GM19438 (cell line): ENCODE measurements at regions not wholly inside any gene's neighbourhood (a gene's known extent, or its start where the extent isn't known, plus 50 kb on each side); places are given as distances from the start of the nearest gene placed in this dataset.

Experiments used
- ATAC-seq: cut with Tn5 transposase; IDR thresholded peaks from one replicate; pipeline ENCODE4 v1.9.1; 2021; ENCODE audit warnings: low read depth; ENCODE audit not compliant: unreplicated experiment

DNA sequence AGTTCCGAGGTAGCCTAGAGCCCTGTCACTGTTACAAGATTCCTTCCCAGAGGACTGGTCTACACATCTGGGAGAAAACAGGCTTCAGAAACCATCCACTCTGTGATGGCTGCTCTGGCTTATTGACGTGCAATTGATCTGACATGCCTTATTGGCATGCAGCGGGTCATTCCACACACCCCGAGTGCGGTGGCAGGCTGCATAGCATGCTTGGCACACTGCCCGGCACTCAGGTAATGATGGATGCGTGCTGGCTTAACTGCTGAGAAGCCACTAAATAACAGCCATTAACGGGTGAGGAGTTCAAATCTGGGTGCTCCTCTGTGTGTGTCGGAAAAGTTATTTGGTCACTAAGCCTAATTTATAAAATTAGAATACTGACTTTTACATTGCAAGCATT lies 67.9 kb upstream of the CDH4 start:
- no peak for ATAC-seq

GRCh38 chr20:61185181-61185580 lies 66.9 kb upstream of the CDH4 start:
- ATAC-seq = no peak

DNA sequence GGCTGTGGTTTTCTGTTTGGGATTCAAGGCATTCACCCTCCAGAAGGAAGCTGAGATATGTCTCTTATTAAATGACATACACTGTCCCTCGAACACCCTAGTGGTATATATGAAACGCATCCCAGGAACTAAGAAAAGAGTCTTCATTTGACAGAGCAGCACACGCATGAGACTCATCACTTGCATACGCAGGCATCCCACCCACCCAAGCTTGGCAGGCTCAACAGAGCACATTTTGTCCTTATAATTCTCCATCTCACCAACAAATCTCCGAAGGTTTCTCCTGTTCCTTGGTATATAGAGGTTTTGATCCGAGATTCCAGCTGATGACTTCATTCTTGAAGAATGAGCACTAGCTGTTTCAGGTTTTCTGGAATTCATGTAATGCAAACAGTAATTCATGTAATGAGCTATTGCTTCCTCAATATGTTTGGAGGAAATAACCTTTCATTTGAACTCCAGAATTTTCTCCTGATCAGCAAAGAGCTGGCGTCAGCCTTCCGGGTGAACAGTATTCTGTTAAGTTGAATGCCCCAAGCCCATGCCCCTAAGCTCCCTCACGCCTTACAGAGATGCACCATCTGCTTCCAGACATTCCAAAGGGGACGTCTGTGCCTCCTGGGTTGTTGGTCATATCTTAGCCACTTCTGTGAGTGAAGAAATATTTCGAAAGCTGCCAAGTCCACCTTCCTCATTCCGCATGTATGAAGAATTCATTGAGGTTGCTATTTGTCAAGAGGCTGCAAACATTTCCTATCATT lies 66.0 kb upstream of the CDH4 start:
- ATAC-seq = no peak

- no peak for ATAC-seq
These were observed 65.1 kb upstream of the CDH4 start for GRCh38 chr20:61186771-61187472.

GRCh38 chr20:61189534-61189933 lies 62.5 kb upstream of the CDH4 start:
- ATAC-seq = no peak

DNA sequence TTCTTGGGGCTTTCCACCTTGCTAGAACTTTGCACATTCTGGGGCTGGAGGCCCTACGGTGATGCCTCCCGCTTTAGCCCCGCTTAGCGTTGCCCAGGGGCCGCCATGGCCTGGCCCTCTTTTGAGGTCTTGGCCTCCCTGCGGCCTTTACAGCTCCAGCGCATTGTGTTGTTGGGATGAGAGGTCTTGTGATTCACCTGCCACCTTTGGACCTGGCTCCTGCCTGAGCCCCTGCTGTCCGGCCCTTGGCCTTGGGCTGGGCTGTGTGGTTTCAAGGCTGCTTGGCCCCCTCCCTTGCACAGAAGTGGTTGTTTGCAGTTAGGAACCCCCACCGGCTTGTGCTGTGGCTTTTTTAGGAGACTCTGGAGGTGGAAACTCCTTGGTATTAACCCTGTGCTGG lies 61.0 kb upstream of the CDH4 start:
- no peak for ATAC-seq

DNA sequence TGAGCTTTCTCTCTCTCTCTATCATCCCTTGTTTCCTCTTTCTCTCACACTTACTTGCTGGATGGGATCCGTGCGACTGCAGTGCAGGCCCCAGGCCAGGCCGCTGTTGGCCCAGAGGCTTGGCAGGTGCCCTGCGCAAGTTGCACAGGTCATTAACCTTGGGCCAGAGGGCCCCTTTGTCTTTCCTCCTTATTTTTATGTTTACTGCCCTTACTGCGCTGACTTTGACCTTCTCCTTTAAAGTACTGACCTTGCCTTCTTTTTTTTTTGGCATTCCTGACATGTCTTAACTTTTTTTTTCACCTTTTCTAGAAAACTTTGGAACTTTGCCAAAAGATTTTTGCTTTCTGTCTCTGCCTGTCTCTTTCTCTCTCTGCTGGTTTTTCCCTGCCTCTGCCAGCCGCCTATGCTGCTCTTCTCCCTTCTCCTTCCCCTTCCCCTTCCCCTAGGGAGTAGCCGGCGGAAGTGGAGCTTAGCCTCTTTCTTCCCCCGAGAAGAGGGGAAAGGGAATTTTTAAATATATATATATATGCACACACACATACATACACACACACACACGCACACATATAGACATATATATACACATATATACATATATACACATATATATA lies 59.6 kb upstream of the CDH4 start:
- no peak for ATAC-seq

DNA sequence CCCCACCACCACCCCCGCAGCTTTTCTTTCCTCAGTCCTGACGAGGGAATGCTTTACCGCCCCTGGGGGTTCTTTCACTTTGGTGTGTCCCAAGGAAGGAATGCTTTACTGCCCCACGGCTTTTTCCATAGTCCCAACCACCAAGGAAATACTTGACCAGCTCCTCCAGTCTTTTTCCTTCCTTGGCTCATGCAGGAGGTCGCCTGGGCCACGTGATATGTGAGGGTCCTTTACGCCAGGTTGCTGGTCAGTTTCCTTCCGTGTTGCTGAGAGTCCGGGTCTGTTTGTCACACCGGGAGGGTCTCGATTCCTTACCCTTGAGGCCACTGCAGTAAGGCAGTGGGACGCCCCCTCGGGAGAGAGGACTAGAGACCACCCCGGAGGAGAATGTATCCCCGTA lies 58.9 kb upstream of the CDH4 start:
- ATAC-seq = no peak
